Fibroblast of lung (primary cell): ENCODE measurements at regions not wholly inside any gene's neighbourhood (a gene's known extent, or its start where the extent isn't known, plus 50 kb on each side); places are given as distances from the start of the nearest gene placed in this dataset.

Source experiments
- EZH2 ChIP-seq: IDR thresholded peaks from 2 replicates; pipeline ENCODE4 v1.5.1; 2012; ENCODE audit warnings: low read length, control low read depth, mild to moderate bottlenecking; ENCODE audit errors: missing control alignments
- TF ChIP-seq, protein P1 (sequence below), 2 donors: IDR thresholded peaks in 1 of 2; conservative IDR thresholded peaks in 1 of 2; 1 replicate in 1 of 2; 2 replicates in 1 of 2; pipeline ENCODE4 v1.5.1; 2011 to 2012; ENCODE audit warnings: low read length in 2 of 2, control low read depth in 1 of 2, inconsistent platforms in 1 of 2, low read depth in 1 of 2, mild to moderate bottlenecking in 1 of 2

DNA sequence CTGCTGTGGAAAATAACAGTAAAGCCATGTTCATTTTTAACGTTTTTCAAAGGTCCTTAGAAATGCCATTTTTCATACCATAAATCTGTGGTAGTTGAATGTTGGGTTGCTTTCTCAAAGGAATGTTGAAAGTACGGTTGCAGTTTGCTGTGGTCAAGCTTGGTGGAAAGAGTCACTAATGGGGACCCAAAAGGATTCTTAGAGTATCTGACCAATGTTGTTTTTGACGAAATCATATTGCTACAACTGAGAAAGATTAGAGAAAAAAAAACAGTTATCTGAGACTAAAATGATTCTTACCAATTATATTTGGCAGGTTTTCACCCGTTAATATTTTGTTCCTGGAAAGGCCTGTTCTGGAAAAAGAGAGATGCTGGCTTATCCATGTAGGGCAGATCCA, 439.5 kb upstream of the ETAA1 start:
- TF ChIP-seq EZH2 = no peak
- TF ChIP-seq, protein P1, sequence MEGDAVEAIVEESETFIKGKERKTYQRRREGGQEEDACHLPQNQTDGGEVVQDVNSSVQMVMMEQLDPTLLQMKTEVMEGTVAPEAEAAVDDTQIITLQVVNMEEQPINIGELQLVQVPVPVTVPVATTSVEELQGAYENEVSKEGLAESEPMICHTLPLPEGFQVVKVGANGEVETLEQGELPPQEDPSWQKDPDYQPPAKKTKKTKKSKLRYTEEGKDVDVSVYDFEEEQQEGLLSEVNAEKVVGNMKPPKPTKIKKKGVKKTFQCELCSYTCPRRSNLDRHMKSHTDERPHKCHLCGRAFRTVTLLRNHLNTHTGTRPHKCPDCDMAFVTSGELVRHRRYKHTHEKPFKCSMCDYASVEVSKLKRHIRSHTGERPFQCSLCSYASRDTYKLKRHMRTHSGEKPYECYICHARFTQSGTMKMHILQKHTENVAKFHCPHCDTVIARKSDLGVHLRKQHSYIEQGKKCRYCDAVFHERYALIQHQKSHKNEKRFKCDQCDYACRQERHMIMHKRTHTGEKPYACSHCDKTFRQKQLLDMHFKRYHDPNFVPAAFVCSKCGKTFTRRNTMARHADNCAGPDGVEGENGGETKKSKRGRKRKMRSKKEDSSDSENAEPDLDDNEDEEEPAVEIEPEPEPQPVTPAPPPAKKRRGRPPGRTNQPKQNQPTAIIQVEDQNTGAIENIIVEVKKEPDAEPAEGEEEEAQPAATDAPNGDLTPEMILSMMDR (conservative IDR thresholded peaks at IDR 0.05 in 1 of 2, IDR thresholded peaks at IDR 0.05 in 1 of 2; ENCODE audit: low read depth in 1 of 2, low read length in 2 of 2) = no peak
